ENCODE measurements at regions not wholly inside any gene's neighbourhood (a gene's known extent, or its start where the extent isn't known, plus 50 kb on each side); places are given as distances from the start of the nearest gene placed in this dataset.

GRCh38 chr3:188082450-188082849 is 71.5 kb upstream of the LPP start:
- 78 to 80% methylated on average over 1 of the region's 1 CpG for WGBS, 2 donors
- no peaks in the 10 kb centered on the region for H3K36me3 ChIP-seq (ENCODE audit: low read depth, missing control alignments)
- no peak overlapping the region for H3K27ac ChIP-seq
- no peak for DNase-seq
- no peaks in the 10 kb centered on the region for H3K9me3 ChIP-seq
- TF ChIP-seq CTCF (IDR thresholded peaks at IDR 0.05): no peak
- TF ChIP-seq POLR2A (IDR thresholded peaks at IDR 0.05): no peak
- no peaks in the 10 kb centered on the region for H3K27me3 ChIP-seq
- intact Hi-C loops (cut with DNase I; ENCODE audit: low total_unique reads): no loop called here
- no peaks in the 10 kb centered on the region for H3K4me1 ChIP-seq
- no peak overlapping the region for H3K4me3 ChIP-seq

- TF ChIP-seq POLR2A (IDR thresholded peaks at IDR 0.05) (no peak), CTCF (IDR thresholded peaks at IDR 0.05) (no peak)
- no peak for DNase-seq
- WGBS, 2 donors: 100% methylated on average over 1 of the region's 1 CpG
Measured at GRCh38 chr3:188083011-188083410, 70.9 kb upstream of the LPP start.

GRCh38 chr3:188084752-188085583 is 69.0 kb upstream of the LPP start:
- H3K4me1 ChIP-seq: no peaks in the 10 kb centered on the region
- intact Hi-C loops (cut with DNase I; ENCODE audit: low total_unique reads): no loop called here
- 62 to 82% methylated on average over 8 of the region's 8 CpGs for WGBS, 2 donors

More at GRCh38 chr3:188083011-188083410, 70.9 kb upstream of the LPP start:
- intact Hi-C loops (cut with DNase I; ENCODE audit: low total_unique reads): no loop called here
- Histone ChIP-seq H3K9me3 (no peaks in the 10 kb centered on the region), H3K36me3 (ENCODE audit: low read depth, missing control alignments) (no peaks in the 10 kb centered on the region), H3K27me3 (no peaks in the 10 kb centered on the region), H3K4me3 (no peak overlapping the region), H3K4me1 (no peaks in the 10 kb centered on the region), H3K27ac (no peak overlapping the region)

GRCh38 chr3:188085584-188086560 is 68.1 kb upstream of the LPP start:
- H3K27ac ChIP-seq: no peak overlapping the region
- intact Hi-C loops (cut with DNase I; ENCODE audit: low total_unique reads): no loop called here
- H3K4me1 ChIP-seq: no peaks in the 10 kb centered on the region
- no peaks in the 10 kb centered on the region for H3K27me3 ChIP-seq
- H3K4me3 ChIP-seq: no peak overlapping the region
- WGBS, 2 donors: 71 to 84% methylated on average over 10 of the region's 10 CpGs
- H3K9me3 ChIP-seq: no peaks in the 10 kb centered on the region
- no peak for DNase-seq
- no peaks in the 10 kb centered on the region for H3K36me3 ChIP-seq (ENCODE audit: low read depth, missing control alignments)
- no peak for TF ChIP-seq CTCF (IDR thresholded peaks at IDR 0.05)
- no peak for TF ChIP-seq POLR2A (IDR thresholded peaks at IDR 0.05)

More at GRCh38 chr3:188084752-188085583, 69.0 kb upstream of the LPP start:
- TF ChIP-seq CTCF (IDR thresholded peaks at IDR 0.05) (no peak), POLR2A (IDR thresholded peaks at IDR 0.05) (no peak)
- DNase-seq: peak; percentile 50
- H3K36me3 ChIP-seq (ENCODE audit: low read depth, missing control alignments): no peaks in the 10 kb centered on the region
- no peak overlapping the region for H3K4me3 ChIP-seq
- no peaks in the 10 kb centered on the region for H3K27me3 ChIP-seq
- no peak overlapping the region for H3K27ac ChIP-seq
- H3K9me3 ChIP-seq: no peaks in the 10 kb centered on the region
